AG09319 (cell line): ENCODE measurements at regions not wholly inside any gene's neighbourhood (a gene's known extent, or its start where the extent isn't known, plus 50 kb on each side); places are given as distances from the start of the nearest gene placed in this dataset.

ENCODE experiments used
- DNase-seq: peaks from one replicate; pipeline ENCODE4 v3.0.0-alpha.2; 2010; ENCODE audit warnings: low read depth; ENCODE audit errors: extremely low read depth
- CTCF ChIP-seq: IDR thresholded peaks from 2 replicates; pipeline ENCODE4 v1.5.1; 2011; ENCODE audit warnings: low read depth, mild to moderate bottlenecking, inconsistent platforms, low read length, moderate library complexity

- no peak for TF ChIP-seq CTCF
- no peak for DNase-seq
Observed at GRCh38 chr12:88706286-88706685, 126.0 kb upstream of the KITLG start.

- TF ChIP-seq CTCF = no peak
- no peak for DNase-seq
Observed at GRCh38 chr12:88703790-88704189, 123.5 kb upstream of the KITLG start.

DNA sequence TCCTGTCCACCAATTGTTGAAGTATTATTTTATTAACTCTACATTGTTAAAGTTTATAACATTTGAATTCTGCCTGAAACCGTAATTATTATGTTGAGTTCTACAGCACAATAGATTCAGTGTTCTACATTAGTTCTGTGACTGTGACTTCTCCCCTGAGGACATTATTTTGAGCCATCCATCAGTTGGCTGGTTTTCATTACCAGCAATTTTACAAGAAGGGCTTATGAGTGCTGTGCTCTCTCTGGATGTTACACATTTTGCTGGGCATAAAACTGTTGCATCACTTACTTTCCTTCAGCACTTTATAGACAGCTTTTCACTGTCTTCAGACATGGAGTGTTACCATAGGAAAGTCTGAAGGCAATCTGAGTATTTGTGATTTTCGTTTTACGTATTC lies 118.2 kb upstream of the KITLG start:
- DNase-seq = no peak

GRCh38 chr12:88693837-88694445 lies 113.7 kb upstream of the KITLG start:
- TF ChIP-seq CTCF = no peak
- no peak for DNase-seq

More for the DNA sequence above, 118.2 kb upstream of the KITLG start:
- TF ChIP-seq CTCF = no peak

DNA sequence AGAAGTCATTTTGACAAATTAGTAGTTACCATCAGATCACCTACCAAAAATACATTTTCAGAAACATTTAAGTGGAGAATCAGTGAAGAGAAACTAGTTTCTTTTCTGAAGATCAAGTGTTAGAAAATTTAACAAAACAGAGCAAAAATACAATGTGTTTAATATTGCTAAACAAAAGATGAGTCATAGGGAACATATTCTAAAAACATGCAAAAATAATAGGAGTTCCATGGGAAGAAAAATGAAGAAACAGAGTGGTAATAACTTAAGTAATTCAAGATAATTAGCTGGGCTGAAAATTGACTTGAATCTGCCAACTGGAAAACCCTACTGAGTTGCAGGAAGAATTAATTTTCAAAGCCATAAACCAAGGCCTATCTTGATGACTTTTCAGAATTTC lies 111.5 kb upstream of the KITLG start:
- DNase-seq = no peak

DNA sequence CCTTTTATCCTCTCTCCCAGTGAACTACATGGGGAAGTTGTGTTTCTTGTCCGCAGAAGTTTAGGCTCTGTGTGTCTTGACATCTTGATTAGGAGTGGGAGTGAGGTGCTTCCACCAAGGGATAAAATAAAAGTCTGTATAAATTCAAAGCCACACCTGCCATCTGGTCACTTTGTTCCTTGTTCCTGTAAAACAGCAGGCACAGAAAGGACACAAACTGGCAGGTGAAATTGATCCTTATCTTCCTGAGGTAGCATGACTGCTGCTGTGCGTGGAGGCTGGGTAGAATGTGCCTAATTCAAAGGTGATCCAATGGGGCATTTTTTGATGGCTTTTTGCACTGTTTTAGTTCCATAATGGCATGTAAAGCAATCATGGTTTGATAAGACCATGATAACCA lies 104.3 kb upstream of the KITLG start:
- no peak for DNase-seq

More for the DNA sequence above, 111.5 kb upstream of the KITLG start:
- TF ChIP-seq CTCF = no peak

DNA sequence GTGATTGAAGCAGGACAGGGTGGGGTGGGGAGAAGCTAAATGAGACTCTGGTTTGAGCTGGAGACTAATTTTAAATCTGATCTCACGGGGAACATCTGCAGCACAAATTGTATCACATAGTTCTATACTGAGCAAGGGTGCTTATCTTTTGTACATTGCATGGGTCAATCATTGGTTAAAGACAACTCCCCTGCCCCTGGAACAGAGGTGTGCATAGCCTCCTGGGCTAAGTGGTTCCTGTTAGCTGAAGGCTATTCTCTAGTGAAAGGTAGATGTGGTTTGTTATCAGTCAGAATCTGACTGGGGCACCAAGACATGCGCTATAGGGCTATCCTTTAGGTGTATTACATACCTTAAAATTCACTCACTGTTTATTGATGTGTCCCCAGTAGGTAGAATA lies 103.9 kb upstream of the KITLG start:
- no peak for DNase-seq
- TF ChIP-seq CTCF = no peak

More for the DNA sequence above, 104.3 kb upstream of the KITLG start:
- TF ChIP-seq CTCF = no peak
